DMS 273 treated with DMSO at 0.1 percent for 48 hours (cell line): ENCODE measurements at regions not wholly inside any gene's neighbourhood (a gene's known extent, or its start where the extent isn't known, plus 50 kb on each side); places are given as distances from the start of the nearest gene placed in this dataset.

Experiments
- DNase-seq: peaks from one replicate; lab custom pipeline; 2025; lab: John Stamatoyannopoulos, UW

- no peak for DNase-seq
Observed at GRCh38 chr15:47997195-47998080, 123.4 kb upstream of the SLC24A5 start.

DNA sequence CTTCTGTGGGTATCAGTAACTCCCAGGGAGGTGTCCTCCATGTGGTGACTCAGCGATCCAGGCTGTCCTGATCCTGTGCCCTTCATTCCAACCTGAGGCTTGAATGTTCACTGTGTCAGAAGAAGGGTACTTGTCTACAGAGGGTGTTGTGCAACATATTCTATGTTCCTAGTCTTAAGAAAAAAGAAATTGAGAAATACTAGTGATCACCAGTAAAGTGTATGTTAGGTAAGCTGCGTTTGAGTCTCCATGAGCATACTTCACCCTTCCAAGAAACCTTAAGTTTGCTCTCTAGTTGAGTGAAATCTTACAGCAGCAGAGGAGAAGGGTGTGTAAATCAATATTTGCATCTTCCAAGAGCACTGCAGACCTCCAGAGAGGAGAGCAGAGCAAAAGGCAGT, 122.2 kb upstream of the SLC24A5 start:
- DNase-seq, result no peak

GRCh38 chr15:48001393-48002039, 119.3 kb upstream of the SLC24A5 start:
- no peak for DNase-seq

DNA sequence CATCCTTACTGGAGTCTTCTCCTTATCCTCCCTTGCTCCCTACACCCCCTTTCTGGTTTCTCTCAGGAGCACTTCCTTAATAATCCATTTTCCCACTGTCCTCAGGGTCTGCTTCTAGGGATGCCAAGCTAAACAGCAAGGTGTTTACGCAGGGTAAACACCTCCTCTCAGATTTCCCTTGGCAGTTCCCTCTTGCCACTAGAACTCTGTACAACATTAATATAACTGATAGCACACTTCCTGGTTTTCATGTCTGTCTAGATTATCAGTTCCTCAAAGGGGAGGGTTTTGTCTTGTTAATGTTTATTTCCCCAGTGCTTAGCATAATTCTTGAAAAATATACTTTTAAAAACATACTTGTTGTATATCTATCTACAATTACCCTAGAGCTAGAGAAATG, 118.0 kb upstream of the SLC24A5 start:
- DNase-seq, result no peak

DNA sequence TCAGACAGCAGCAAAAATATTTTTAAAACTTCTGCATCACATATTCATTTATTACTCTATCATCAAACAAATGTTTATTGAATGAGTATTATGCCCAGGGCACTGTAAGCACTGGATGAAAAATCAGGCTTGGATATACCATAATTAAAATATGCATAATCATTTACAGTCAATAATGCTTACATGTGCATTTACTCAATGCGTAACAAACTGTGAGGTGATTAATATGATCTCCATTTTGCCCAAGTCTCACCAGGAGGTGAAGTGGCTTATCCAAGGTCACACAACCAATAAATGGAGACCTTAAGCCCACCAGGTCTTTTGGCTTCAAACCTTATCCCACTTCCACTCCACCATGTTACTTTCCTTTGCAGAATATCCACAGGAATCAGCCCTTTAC, 117.3 kb upstream of the SLC24A5 start:
- DNase-seq, result no peak

DNA sequence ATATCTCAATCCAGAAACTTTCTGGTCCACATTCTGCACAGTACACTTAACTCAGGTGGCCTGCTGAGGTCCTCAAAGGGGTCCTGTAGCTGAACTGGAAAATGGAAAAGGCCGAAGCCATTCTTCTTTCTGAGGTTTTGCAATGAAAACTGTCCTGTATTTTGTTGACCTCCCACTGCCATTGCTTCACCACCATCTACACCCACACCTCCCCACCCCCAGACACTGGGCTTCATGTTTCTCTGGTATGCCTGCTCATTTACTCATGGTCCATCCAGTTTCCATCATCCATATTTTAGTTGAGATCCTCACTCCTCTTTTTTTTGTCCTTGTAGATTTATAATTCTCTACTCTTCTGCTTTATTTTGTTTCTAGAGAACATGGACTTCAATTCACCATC, 115.7 kb upstream of the SLC24A5 start:
- no peak for DNase-seq

DNA sequence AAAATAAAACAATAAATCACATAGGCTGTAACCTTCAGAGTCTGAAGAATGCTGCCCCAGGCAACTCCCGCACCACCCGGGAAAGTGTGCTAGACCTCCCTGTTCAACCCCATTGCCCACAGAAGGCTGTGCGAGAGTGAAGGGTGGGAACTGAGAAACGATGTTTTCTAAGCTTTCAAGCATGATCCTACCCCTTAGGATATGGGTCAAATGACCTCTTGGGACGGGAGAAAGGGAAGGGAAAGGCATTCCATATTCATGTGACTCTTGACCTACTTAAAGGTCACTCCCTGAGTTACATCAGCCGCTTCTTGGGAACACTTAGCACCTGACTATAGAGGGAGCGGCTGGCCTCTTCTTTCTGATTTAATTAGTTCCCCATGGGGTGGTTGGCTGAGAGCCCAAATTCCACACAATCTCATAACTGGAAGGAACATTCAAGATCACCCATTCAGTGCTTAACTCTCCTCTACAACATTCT, 114.7 kb upstream of the SLC24A5 start:
- DNase-seq, result no peak

- DNase-seq, result no peak
Observed at GRCh38 chr15:48010316-48010715, 110.5 kb upstream of the SLC24A5 start.

- no peak for DNase-seq
Observed at GRCh38 chr15:48012191-48012590, 108.6 kb upstream of the SLC24A5 start.

- no peak for DNase-seq
Observed at GRCh38 chr15:48016865-48017264, 103.9 kb upstream of the SLC24A5 start.

DNA sequence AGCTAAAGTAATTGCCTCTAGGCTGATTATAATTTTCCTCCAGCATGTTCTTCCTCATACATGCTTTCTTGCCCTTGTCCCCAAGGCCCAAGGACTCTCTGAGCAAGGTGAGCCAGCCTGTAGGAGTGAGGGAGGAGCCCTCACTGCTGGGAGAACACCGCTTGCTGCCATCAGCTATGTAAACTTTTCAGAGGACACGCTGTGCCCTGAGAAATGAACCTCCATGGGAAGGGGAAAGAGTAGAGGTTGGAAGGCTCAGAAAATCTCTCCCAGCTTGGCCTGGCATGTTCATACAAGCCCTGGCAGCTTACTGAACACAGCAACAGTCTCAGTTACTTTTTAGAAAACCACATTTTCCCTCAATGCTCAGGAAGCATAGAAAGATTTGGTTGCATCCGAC, 103.0 kb upstream of the SLC24A5 start:
- no peak for DNase-seq

GRCh38 chr15:48020166-48020565, 100.6 kb upstream of the SLC24A5 start:
- DNase-seq, result no peak

DNA sequence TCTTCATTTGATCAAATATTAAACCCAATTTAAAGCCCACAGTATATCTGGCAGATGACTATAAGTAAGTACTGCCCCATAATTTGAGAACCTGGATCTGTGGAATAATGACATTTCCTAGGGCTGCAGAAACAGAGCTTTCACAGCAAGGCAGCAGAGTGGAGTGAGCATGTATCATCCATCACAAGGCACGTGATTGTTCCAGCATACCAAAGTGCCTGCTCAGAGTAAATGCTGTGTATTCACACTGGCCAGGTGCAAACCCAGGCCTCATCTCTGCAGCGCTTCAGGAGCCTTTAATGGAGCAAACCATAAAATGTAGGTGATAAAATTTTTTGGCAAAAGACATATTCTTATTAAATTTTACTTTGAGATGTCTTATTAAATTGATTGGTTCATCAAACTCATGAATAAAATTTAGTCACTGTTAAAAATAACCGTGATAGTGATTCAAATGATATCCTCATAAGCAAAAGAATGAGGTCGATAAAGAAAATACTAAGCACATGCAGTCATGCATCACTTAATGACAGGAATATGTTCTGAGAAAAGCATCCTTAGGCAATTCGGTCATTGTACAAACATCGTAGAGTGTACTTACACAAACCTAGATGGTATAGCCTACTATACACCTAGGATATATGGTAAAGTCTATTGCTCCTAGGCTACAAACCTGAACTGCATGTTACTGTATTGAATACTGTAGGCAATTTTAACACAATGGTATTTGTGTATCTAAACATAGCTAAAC, 99.3 kb upstream of the SLC24A5 start:
- DNase-seq, result no peak

GRCh38 chr15:48025118-48025517, 95.7 kb upstream of the SLC24A5 start:
- no peak for DNase-seq

DNA sequence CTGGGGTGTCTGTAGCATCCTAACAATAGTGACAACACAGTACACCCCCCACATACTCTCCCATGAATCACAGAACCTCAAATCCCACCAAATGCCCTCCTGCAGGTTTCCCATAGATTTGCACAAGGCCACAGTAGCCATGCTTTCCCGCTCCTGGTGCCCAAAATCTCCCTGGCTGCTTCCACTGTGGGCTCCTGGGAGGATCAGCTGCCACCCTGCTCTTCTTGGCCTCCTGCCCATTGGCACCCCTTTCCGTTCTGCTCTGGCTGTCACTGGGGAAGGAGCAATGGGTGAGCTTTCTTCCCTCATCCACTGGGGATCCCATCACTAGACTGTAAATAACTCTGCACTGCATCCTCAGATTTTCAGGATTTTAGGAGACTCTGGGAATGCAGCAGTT, 92.1 kb upstream of the SLC24A5 start:
- DNase-seq, result no peak

DNA sequence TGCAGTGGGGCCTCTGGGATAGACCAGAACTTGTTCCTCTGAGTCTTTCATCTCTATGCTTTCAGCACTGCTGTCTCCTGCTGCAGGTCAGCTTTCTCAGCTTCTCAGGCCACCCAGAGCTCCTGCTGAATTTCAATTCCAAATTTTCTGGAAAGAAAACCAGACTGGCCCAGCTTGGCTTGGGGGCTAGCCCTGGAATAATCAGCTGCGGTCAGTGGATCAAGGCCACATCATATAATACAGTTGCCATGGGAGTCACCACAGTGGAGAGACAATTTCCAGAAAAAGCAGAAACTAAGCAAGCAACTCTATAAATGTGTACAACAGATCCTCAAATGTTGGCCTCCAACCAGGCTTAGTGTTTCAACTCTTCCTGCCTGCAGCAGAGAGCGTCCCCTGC, 91.1 kb upstream of the SLC24A5 start:
- DNase-seq, result no peak

DNA sequence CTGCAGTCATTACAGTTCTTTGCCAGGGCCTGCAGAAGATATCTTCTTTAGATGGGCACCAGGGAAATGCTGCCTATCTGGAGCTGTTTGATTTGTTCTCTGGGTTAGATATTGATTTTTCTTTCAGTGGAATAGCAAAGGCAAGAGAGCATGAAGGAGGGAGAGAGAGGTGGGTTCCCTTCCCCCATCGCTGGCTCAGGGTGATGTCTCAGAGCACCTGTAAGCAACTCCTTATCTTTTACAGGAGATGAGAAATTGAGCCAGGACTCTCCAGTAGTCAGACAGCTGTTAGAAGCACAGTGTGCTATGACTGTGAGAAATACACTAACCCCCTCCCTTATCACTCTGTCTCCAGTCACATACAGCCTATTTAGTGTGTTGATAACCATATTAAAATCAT, 89.3 kb upstream of the SLC24A5 start:
- DNase-seq, result no peak

DNA sequence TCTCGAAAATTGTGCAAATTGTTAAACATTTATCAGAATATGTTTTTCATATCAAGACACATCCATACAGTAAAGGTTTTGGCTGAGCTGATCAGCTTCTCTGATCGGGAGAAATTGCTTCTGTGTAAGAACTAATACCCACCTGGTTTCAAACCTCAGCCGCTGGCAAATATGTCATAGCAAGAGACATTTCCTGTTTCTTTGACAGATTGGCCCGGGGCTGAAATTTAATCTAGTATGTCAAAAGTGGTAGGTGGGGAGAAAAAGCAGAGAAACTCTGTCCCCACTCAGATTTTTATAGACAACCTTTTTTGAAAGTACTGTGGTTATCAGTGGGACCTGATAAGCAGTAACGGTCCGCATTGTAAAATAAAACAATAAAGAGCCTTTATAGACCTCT, 88.8 kb upstream of the SLC24A5 start:
- no peak for DNase-seq

DNA sequence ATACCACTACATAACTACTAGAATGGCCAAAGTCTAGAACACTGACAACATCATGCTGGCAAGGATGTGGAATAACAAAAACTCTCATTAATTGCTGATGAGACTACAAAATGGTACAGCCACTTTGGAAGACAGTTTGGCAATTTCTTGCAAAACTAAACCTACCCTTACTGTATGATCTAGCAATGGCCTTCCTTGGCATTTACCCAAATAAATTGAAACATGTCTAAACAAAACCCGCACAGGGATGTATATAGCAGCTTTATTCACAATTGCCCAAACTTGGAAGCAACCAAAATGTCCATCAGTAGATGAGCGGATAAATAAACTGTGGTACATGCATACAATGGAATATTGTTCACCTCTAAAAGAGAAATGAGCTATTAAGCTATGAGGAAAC, 87.9 kb upstream of the SLC24A5 start:
- DNase-seq, result no peak

DNA sequence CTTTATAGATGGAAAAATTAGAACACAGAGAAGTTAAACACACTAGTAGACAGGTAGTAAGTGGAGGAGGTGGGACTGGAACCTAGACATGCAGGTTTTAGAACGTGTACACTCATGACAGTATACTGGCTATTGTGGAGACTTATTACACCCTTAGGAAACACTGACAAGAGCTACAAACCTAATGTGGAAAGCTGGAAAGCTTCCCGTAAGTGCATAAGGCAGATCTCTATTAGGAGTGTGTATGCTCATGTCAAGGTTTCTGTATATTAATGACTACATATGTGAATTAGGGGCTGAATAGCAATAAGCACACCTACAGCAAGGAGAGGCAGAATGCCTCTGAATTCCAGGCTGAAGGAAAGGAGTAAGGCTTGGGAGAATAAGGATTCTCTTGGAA, 82.6 kb upstream of the SLC24A5 start:
- DNase-seq, result no peak

GRCh38 chr15:48040166-48040817, 80.5 kb upstream of the SLC24A5 start:
- DNase-seq, result no peak

GRCh38 chr15:48041454-48041853, 79.3 kb upstream of the SLC24A5 start:
- no peak for DNase-seq
